Mesendoderm (in vitro differentiated cells): ENCODE measurements at regions not wholly inside any gene's neighbourhood (a gene's known extent, or its start where the extent isn't known, plus 50 kb on each side); places are given as distances from the start of the nearest gene placed in this dataset.
"Not testable (repeated sequence)": the region's sequence is repeated elsewhere in the genome, so short reads cannot be mapped to it uniquely, and the experiment has no call there.

ENCODE experiments used
- DNase-seq: peaks from one replicate; pipeline ENCODE4 v3.0.0; 2013
- H2AK5ac ChIP-seq: 2 replicates; pipeline ENCODE4 v1.6.1; 2013; ENCODE audit warnings: low read length, inconsistent platforms
- H2BK120ac ChIP-seq: 2 replicates; pipeline ENCODE4 v1.6.1; 2013; ENCODE audit warnings: low read depth, mild to moderate bottlenecking, low read length, moderate library complexity, mixed read lengths
- H2BK15ac ChIP-seq: replicated peaks from 2 replicates; pipeline ENCODE4 v1.6.1; 2013; ENCODE audit warnings: low read depth, mild to moderate bottlenecking, moderate library complexity
- H2BK5ac ChIP-seq: 2 replicates; pipeline ENCODE4 v1.6.1; 2013; ENCODE audit warnings: low read length, inconsistent platforms
- H3K18ac ChIP-seq: 2 replicates; pipeline ENCODE4 v1.6.1; 2013; ENCODE audit warnings: mild to moderate bottlenecking, low read length, mixed read lengths
- H3K23ac ChIP-seq: one replicate; pipeline ENCODE4 v1.6.1; 2013; ENCODE audit warnings: low read length
- H3K27ac ChIP-seq: 2 replicates; pipeline ENCODE4 v1.5.1; 2013; ENCODE audit warnings: low read depth, mild to moderate bottlenecking, inconsistent platforms, low read length, moderate library complexity
- H3K27me3 ChIP-seq: 2 replicates; pipeline ENCODE4 v1.6.1; 2013; ENCODE audit warnings: low read length, control low read depth, mild to moderate bottlenecking, inconsistent platforms; ENCODE audit not compliant: insufficient read depth, poor library complexity
- H3K36me3 ChIP-seq: 2 replicates; pipeline ENCODE4 v1.6.1; 2013; ENCODE audit warnings: low read length, inconsistent platforms; ENCODE audit not compliant: control insufficient read depth, insufficient read depth
- H3K4ac ChIP-seq: one replicate; pipeline ENCODE4 v1.6.1; 2013; ENCODE audit warnings: low read depth, mild to moderate bottlenecking, low read length, moderate library complexity
- H3K4me1 ChIP-seq: 2 replicates; pipeline ENCODE4 v1.6.1; 2013; ENCODE audit warnings: low read depth, low read length, inconsistent platforms; ENCODE audit not compliant: control insufficient read depth
- H3K4me2 ChIP-seq: 2 replicates; pipeline ENCODE4 v1.6.1; 2013; ENCODE audit warnings: low read length
- H3K4me3 ChIP-seq: 2 replicates; pipeline ENCODE4 v1.5.1; 2013; ENCODE audit warnings: mild to moderate bottlenecking, low read length
- H3K56ac ChIP-seq: one replicate; pipeline ENCODE4 v1.6.1; 2013; ENCODE audit warnings: low read length
- H3K79me1 ChIP-seq: 2 replicates; pipeline ENCODE4 v1.6.1; 2013; ENCODE audit warnings: low read length, inconsistent platforms
- H3K79me2 ChIP-seq: 2 replicates; pipeline ENCODE4 v1.6.1; 2013; ENCODE audit warnings: mild to moderate bottlenecking, low read length; ENCODE audit not compliant: control insufficient read depth, insufficient read depth
- H3K9ac ChIP-seq: 2 replicates; pipeline ENCODE4 v1.6.1; 2013; ENCODE audit warnings: low read length, inconsistent platforms
- H4K5ac ChIP-seq: one replicate; pipeline ENCODE4 v1.6.1; 2013; ENCODE audit warnings: low read length
- H4K8ac ChIP-seq: one replicate; pipeline ENCODE4 v1.6.1; 2013; ENCODE audit warnings: low read depth, mild to moderate bottlenecking, control low read depth, low read length, moderate library complexity
- WGBS: extraction: QIAGEN DNeasy Blood & Tissue Kit; methylation state at CpG from one replicate; pipeline ENCODE4 v1.1.7; 2013; ENCODE audit warnings: low lambda C conversion rate, missing lambda C conversion rate; ENCODE audit not compliant: insufficient coverage; ENCODE audit errors: extremely low coverage; 5-methylcytosine and 5-hydroxymethylcytosine counted together

DNA sequence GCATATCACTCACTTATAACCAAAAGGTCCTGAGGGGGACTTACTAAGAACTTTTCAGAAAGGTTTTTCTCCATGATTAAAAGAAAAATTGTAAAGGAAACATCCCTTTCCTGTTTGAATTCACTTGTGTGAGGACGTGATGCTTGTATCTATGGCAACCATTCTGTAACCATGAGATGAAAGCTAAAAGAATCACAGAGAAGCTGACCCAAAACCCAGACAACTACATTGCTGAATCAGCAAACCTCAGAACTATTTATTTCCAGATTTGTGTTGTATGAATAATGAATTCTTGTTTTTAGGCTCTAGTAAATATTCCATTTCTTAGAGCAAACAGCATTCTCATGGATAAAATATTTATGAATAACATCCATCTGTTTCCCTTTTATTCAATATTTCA, 91.2 kb downstream of the RCHY1 start:
- no peak overlapping the region for H4K8ac ChIP-seq
- H3K79me1 ChIP-seq, result no peaks in the 10 kb centered on the region
- H3K23ac ChIP-seq, result no peak overlapping the region
- H2BK5ac ChIP-seq, result no peak overlapping the region
- H3K4me1 ChIP-seq, result no peaks in the 10 kb centered on the region
- WGBS, result no CpG with 5 or more reads among the region's 1 CpG
- no peak for DNase-seq
- no peak overlapping the region for H3K18ac ChIP-seq
- no peaks in the 10 kb centered on the region for H3K36me3 ChIP-seq
- no peak overlapping the region for H2AK5ac ChIP-seq
- H3K9ac ChIP-seq, result no peak overlapping the region
- H3K27ac ChIP-seq, result no peak overlapping the region
- H3K27me3 ChIP-seq, result no peaks in the 10 kb centered on the region
- H3K56ac ChIP-seq, result no peak overlapping the region
- no peak overlapping the region for H2BK15ac ChIP-seq
- H3K4me3 ChIP-seq, result no peak overlapping the region
- H3K79me2 ChIP-seq, result no peaks in the 10 kb centered on the region
- no peak overlapping the region for H2BK120ac ChIP-seq
- H4K5ac ChIP-seq, result no peak overlapping the region
- no peak overlapping the region for H3K4ac ChIP-seq
- H3K4me2 ChIP-seq, result no peak overlapping the region

DNA sequence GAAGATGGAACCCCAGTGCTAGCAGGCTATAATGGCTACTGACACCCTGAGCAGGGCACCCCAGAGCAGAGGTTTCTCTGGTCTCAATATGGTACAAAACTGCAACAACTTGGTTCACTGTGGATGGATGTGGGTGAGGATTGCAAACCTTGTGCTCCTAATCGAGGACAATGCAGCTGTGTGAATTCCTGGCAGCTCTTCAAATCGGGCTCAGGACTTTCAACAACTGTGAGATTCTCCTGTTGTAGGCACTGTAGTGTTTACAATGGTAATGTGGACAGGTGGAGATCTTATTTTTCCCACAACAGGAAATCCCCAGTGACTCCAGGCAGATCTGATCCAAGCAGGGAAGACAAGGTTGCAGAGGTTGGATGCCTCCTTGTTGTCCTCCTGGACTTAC, 101.5 kb downstream of the RCHY1 start:
- WGBS, result no CpG with 5 or more reads among the region's 2 CpGs
- no peaks in the 10 kb centered on the region for H3K4me1 ChIP-seq
- H3K79me2 ChIP-seq, result no peaks in the 10 kb centered on the region
- no peak for DNase-seq
- no peak overlapping the region for H2BK15ac ChIP-seq
- no peak overlapping the region for H3K4ac ChIP-seq
- no peak overlapping the region for H3K4me3 ChIP-seq
- no peak overlapping the region for H3K27ac ChIP-seq
- no peaks in the 10 kb centered on the region for H3K27me3 ChIP-seq
- H3K4me2 ChIP-seq, result no peak overlapping the region
- H3K56ac ChIP-seq, result no peak overlapping the region
- no peak overlapping the region for H3K18ac ChIP-seq
- H3K9ac ChIP-seq, result no peak overlapping the region
- no peak overlapping the region for H2BK120ac ChIP-seq
- H4K8ac ChIP-seq, result no peak overlapping the region
- no peak overlapping the region for H2BK5ac ChIP-seq
- no peaks in the 10 kb centered on the region for H3K36me3 ChIP-seq
- H3K79me1 ChIP-seq, result no peaks in the 10 kb centered on the region
- no peak overlapping the region for H2AK5ac ChIP-seq
- H3K23ac ChIP-seq, result no peak overlapping the region
- no peak overlapping the region for H4K5ac ChIP-seq

DNA sequence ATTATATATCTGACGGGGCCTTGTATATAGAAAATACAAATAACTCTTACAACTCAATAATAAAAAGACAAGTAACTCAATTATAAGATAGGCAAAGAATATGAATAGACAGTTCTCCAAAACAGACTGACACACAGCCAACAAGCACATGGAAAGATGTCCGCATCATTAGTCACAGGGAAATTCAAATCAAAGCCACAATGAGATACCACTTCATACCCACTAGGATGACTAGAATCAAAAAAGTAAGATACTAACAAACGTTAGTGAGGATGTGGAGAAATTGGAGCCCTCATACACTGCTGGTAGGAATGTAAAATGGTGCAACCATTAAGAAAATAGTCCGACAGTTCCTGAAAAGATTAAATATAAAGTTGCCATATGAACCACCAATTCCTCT, 115.7 kb downstream of the RCHY1 start:
- no peak overlapping the region for H3K23ac ChIP-seq
- no peak overlapping the region for H2BK5ac ChIP-seq
- H3K9ac ChIP-seq, result no peak overlapping the region
- H3K79me2 ChIP-seq, result no peaks in the 10 kb centered on the region
- no peaks in the 10 kb centered on the region for H3K79me1 ChIP-seq
- H3K27ac ChIP-seq, result no peak overlapping the region
- no peaks in the 10 kb centered on the region for H3K36me3 ChIP-seq
- no peak overlapping the region for H4K5ac ChIP-seq
- H3K18ac ChIP-seq, result no peak overlapping the region
- H2BK15ac ChIP-seq, result no peak overlapping the region
- H2BK120ac ChIP-seq, result no peak overlapping the region
- no peak overlapping the region for H4K8ac ChIP-seq
- H3K56ac ChIP-seq, result no peak overlapping the region
- no peaks in the 10 kb centered on the region for H3K4me1 ChIP-seq
- H3K4me2 ChIP-seq, result no peak overlapping the region
- H3K4ac ChIP-seq, result no peak overlapping the region
- no peak overlapping the region for H3K4me3 ChIP-seq
- WGBS, result no CpG with 5 or more reads among the region's 4 CpGs
- no peak for DNase-seq
- no peak overlapping the region for H2AK5ac ChIP-seq
- no peaks in the 10 kb centered on the region for H3K27me3 ChIP-seq

DNA sequence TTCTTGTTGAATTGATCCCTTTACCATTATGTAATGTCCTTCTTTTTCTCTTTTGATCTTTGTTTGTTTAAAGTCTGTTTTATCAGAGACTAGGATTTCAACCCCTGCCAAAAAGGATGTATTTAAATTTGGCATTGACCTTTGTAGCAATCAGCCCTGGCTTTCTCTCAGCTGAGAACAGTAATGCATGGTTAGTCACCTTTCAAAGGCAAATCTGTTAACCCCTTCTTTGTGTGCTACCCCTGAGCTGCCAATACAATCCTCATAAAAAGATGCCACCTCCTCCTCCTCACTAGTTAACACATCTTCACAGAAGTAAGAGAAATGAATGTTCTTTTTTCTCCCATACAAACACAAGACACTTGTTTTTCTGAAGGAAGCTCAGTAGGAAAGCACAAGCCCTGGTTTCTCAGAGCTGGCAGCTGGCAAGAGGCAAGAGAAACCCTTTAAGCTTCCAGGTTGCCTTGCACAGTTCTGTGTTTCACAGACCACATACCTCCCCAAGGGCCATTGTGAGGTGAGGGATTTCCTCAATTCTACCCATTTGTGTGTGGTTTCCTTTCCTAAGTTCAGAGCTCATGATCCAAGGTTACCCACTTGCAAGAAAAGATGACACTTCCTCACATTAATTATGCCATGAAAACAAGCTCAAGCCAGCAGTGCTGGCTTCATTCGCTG, 122.6 kb downstream of the RCHY1 start:
- no peaks in the 10 kb centered on the region for H3K79me2 ChIP-seq
- no peak overlapping the region for H3K9ac ChIP-seq
- no peak overlapping the region for H2BK5ac ChIP-seq
- no peak overlapping the region for H3K27ac ChIP-seq
- H4K5ac ChIP-seq, result no peak overlapping the region
- no peak overlapping the region for H3K4me3 ChIP-seq
- no peaks in the 10 kb centered on the region for H3K4me1 ChIP-seq
- no peaks in the 10 kb centered on the region for H3K79me1 ChIP-seq
- no peak overlapping the region for H4K8ac ChIP-seq
- no peak for DNase-seq
- no peak overlapping the region for H3K18ac ChIP-seq
- no peak overlapping the region for H2BK15ac ChIP-seq
- H3K23ac ChIP-seq, result no peak overlapping the region
- no peaks in the 10 kb centered on the region for H3K36me3 ChIP-seq
- H2BK120ac ChIP-seq, result no peak overlapping the region
- H3K27me3 ChIP-seq, result no peaks in the 10 kb centered on the region
- H3K4me2 ChIP-seq, result no peak overlapping the region
- H3K4ac ChIP-seq, result no peak overlapping the region
- no peak overlapping the region for H2AK5ac ChIP-seq
- no peak overlapping the region for H3K56ac ChIP-seq
- WGBS, result no CpG with 5 or more reads among the region's 1 CpG

DNA sequence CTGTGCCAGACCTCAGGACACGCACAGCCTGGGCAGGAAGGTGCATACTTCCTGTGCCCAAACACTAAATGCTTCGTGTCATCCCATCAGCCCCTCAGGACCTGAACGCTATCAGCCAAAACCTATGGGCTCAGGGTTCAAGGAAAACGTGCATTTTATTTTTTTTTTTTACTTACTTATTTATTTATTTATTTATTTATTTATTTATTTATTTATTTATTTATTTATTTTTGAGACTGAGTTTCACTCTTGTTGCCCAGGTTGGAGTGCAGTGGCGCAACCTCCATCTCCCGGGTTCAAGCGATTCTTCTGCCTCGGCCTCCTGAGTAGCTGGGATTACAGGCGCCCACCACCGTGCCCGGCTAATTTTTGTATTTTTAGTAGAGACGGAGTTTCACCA, 127.8 kb downstream of the RCHY1 start:
- H3K27ac ChIP-seq, H3K4me3 ChIP-seq, H3K4me1 ChIP-seq, H4K8ac ChIP-seq, H3K23ac ChIP-seq, DNase-seq, H2BK120ac ChIP-seq, H2AK5ac ChIP-seq, H3K36me3 ChIP-seq, H3K9ac ChIP-seq, H3K79me1 ChIP-seq, H3K4me2 ChIP-seq, H3K27me3 ChIP-seq, H3K18ac ChIP-seq, H3K79me2 ChIP-seq, H2BK15ac ChIP-seq, H2BK5ac ChIP-seq, H3K56ac ChIP-seq, H4K5ac ChIP-seq, H3K4ac ChIP-seq: not testable (repeated sequence)
- WGBS, result no CpG with 5 or more reads among the region's 12 CpGs

DNA sequence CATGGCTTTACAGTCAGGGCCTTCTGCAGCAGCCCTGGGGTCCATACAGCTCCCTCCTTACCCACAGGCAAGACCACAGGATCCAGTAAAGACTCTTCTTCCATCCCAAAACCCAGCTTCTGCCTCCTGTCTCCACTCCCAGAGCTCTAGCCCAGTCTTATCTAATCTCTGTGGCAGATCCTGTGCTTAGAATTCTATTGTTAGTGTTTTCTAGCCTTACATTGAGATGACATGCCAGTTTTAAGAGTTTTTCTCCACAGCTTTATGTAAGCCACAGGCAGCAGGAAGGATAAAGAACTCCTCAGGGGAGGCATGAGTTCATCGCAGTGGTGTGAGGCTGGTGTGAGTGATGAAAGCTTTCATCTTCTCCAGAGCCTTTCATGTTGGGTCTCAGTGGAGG, 129.1 kb downstream of the RCHY1 start:
- no peak overlapping the region for H2BK120ac ChIP-seq
- H3K56ac ChIP-seq, result no peak overlapping the region
- DNase-seq, result peak; percentile 74
- no peak overlapping the region for H4K8ac ChIP-seq
- WGBS, result no CpG with 5 or more reads among the region's 1 CpG
- H3K4me1 ChIP-seq, result peaks cover 2% of the 10 kb centered on the region
- peak overlapping the region; percentile 57 for H3K27ac ChIP-seq
- H2BK15ac ChIP-seq, result no peak overlapping the region
- no peak overlapping the region for H3K9ac ChIP-seq
- H3K4ac ChIP-seq, result no peak overlapping the region
- no peak overlapping the region for H2AK5ac ChIP-seq
- no peaks in the 10 kb centered on the region for H3K36me3 ChIP-seq
- H2BK5ac ChIP-seq, result no peak overlapping the region
- no peaks in the 10 kb centered on the region for H3K79me2 ChIP-seq
- no peak overlapping the region for H3K23ac ChIP-seq
- no peaks in the 10 kb centered on the region for H3K27me3 ChIP-seq
- H4K5ac ChIP-seq, result no peak overlapping the region
- H3K4me3 ChIP-seq, result no peak overlapping the region
- no peaks in the 10 kb centered on the region for H3K79me1 ChIP-seq
- no peak overlapping the region for H3K4me2 ChIP-seq
- H3K18ac ChIP-seq, result no peak overlapping the region
